Left lung (tissue), 4 donors: ENCODE measurements at regions not wholly inside any gene's neighbourhood (a gene's known extent, or its start where the extent isn't known, plus 50 kb on each side); places are given as distances from the start of the nearest gene placed in this dataset.
"Not testable (repeated sequence)": the region's sequence is repeated elsewhere in the genome, so short reads cannot be mapped to it uniquely, and the experiment has no call there.

Experiments
- ATAC-seq: fragments of 200-7000 bp; cut with Tn5 transposase; one replicate; pipeline ENCODE4 v1.9.1; 2020; ENCODE audit warnings: moderate library complexity
- DNase-seq, 4 donors: peaks; one replicate each; pipeline ENCODE4 v3.0.0-alpha.2; 2013 to 2020
- H3K27ac ChIP-seq, 2 donors: fragments of 200-600 bp; sonication (generic) in 1 of 2; one replicate each; pipeline versions ENCODE4 v1.5.0 to v1.8.0; 2020 to 2021
- H3K27me3 ChIP-seq, 2 donors: fragments of 200-600 bp; sonication (generic) in 1 of 2; one replicate each; pipeline versions ENCODE4 v1.5.0 to v1.8.0; 2020 to 2021
- H3K36me3 ChIP-seq, 2 donors: fragments of 200-600 bp; sonication (generic) in 1 of 2; one replicate each; pipeline versions ENCODE4 v1.5.0 to v1.8.0; 2020 to 2021
- H3K4me1 ChIP-seq, 2 donors: fragments of 200-600 bp; one replicate each; pipeline ENCODE4 v1.8.0; 2021
- H3K4me3 ChIP-seq, 2 donors: fragments of 200-600 bp; sonication (generic) in 1 of 2; one replicate each; pipeline versions ENCODE4 v1.5.0 to v1.8.0; 2020 to 2021; ENCODE audit warnings: mild to moderate bottlenecking in 1 of 2
- H3K9me3 ChIP-seq, 2 donors: fragments of 200-600 bp; sonication (generic) in 1 of 2; one replicate each; pipeline versions ENCODE4 v1.5.0 to v1.8.0; 2020 to 2021
- CTCF ChIP-seq, 2 donors: fragments of 200-600 bp; sonication (generic) in 1 of 2; IDR thresholded peaks; one replicate each; pipeline versions ENCODE4 v1.5.0 to v1.8.0; 2021; ENCODE audit warnings: antibody characterized with exemption in 2 of 2
- intact Hi-C, 2 donors: fragments of 100-400 bp; cut with DNase I; formaldehyde crosslinking; loops; one replicate each; pipeline versions ENCODE4 v1.11.2 to v1.14.2; 2022
- donor health status: DM: no; HTN: yes; CAD: no.
- donor health status: DM: no; HTN: no; CAD: no.

GRCh38 chr12:46537387-46537955 lies 164.9 kb upstream of the SLC38A2 start:
- Histone ChIP-seq H3K27me3 (no peaks in the 10 kb centered on the region), H3K4me1 (no peaks in the 10 kb centered on the region)
- no peak for DNase-seq

GRCh38 chr12:46536316-46536715 lies 163.7 kb upstream of the SLC38A2 start:
- H3K4me1 ChIP-seq, DNase-seq, H3K4me3 ChIP-seq, H3K36me3 ChIP-seq, ATAC-seq, intact Hi-C loops, H3K27ac ChIP-seq, H3K9me3 ChIP-seq, H3K27me3 ChIP-seq: not testable (repeated sequence)

More at GRCh38 chr12:46537387-46537955, 164.9 kb upstream of the SLC38A2 start:
- Histone ChIP-seq H3K27ac (no peak overlapping the region), H3K4me3 (no peak overlapping the region), H3K36me3 (no peaks in the 10 kb centered on the region), H3K9me3 (no peaks in the 10 kb centered on the region)
- no peak for ATAC-seq
- no peak for TF ChIP-seq CTCF (IDR thresholded peaks at IDR 0.05)
- intact Hi-C loops = no loop called here

GRCh38 chr12:46535907-46536306 lies 163.3 kb upstream of the SLC38A2 start:
- DNase-seq = no peak
- TF ChIP-seq CTCF (IDR thresholded peaks at IDR 0.05) = no peak
- Histone ChIP-seq H3K27ac (no peak overlapping the region), H3K36me3 (no peaks in the 10 kb centered on the region), H3K27me3 (no peaks in the 10 kb centered on the region), H3K4me3 (no peak overlapping the region), H3K4me1 (no peaks in the 10 kb centered on the region), H3K9me3 (peaks cover 0 to 9% of the 10 kb centered on the region in 2 donors)
- intact Hi-C loops = no loop called here
- no peak for ATAC-seq

- Histone ChIP-seq H3K4me1 (no peaks in the 10 kb centered on the region), H3K36me3 (no peaks in the 10 kb centered on the region), H3K9me3 (peaks cover 0 to 12% of the 10 kb centered on the region in 2 donors), H3K27ac (no peak overlapping the region), H3K27me3 (no peaks in the 10 kb centered on the region), H3K4me3 (no peak overlapping the region)
- intact Hi-C loops = no loop called here
- no peak for TF ChIP-seq CTCF (IDR thresholded peaks at IDR 0.05)
- ATAC-seq (no peak), DNase-seq (no peak)
Measured at GRCh38 chr12:46535376-46535775, 162.8 kb upstream of the SLC38A2 start.

- ATAC-seq (no peak), DNase-seq (no peak)
- H3K9me3 ChIP-seq = peaks cover 0 to 12% of the 10 kb centered on the region in 2 donors
- no peaks in the 10 kb centered on the region for H3K36me3 ChIP-seq
- intact Hi-C loops = no loop called here
- H3K27me3 ChIP-seq = no peaks in the 10 kb centered on the region
- no peak overlapping the region for H3K27ac ChIP-seq
- TF ChIP-seq CTCF (IDR thresholded peaks at IDR 0.05) = no peak
- no peaks in the 10 kb centered on the region for H3K4me1 ChIP-seq
- H3K4me3 ChIP-seq = no peak overlapping the region
Measured at GRCh38 chr12:46534327-46534840, 161.8 kb upstream of the SLC38A2 start.

- no peak overlapping the region for H3K27ac ChIP-seq
- no peak for ATAC-seq
- intact Hi-C loops = no loop called here
- H3K36me3 ChIP-seq = no peaks in the 10 kb centered on the region
- no peaks in the 10 kb centered on the region for H3K27me3 ChIP-seq
- DNase-seq = no peak
- peaks cover 0 to 15% of the 10 kb centered on the region in 2 donors for H3K9me3 ChIP-seq
- H3K4me1 ChIP-seq = no peaks in the 10 kb centered on the region
- TF ChIP-seq CTCF (IDR thresholded peaks at IDR 0.05) = no peak
- H3K4me3 ChIP-seq = no peak overlapping the region
Measured at GRCh38 chr12:46533723-46534122, 161.2 kb upstream of the SLC38A2 start.
